CD4-positive, alpha-beta T cell treated with Interleukin-17A for 1 hour (primary cell): ENCODE measurements at regions not wholly inside any gene's neighbourhood (a gene's known extent, or its start where the extent isn't known, plus 50 kb on each side); places are given as distances from the start of the nearest gene placed in this dataset.

Source experiments
- DNase-seq: peaks from one replicate; pipeline ENCODE4 v3.0.0-alpha.2; 2020

- DNase-seq = no peak
These were observed 345.0 kb upstream of the ACVR2A start for GRCh38 chr2:147499785-147500184.

- no peak for DNase-seq
These were observed 349.1 kb upstream of the ACVR2A start for GRCh38 chr2:147495734-147496133.

- no peak for DNase-seq
These were observed 352.4 kb upstream of the ACVR2A start for GRCh38 chr2:147492471-147492870.

- DNase-seq = no peak
These were observed 353.3 kb upstream of the ACVR2A start for GRCh38 chr2:147491506-147491905.

GRCh38 chr2:147490401-147491261 is 354.2 kb upstream of the ACVR2A start:
- DNase-seq = peak; percentile 20

GRCh38 chr2:147488472-147488871 is 356.4 kb upstream of the ACVR2A start:
- DNase-seq = no peak

- no peak for DNase-seq
These were observed 356.9 kb upstream of the ACVR2A start for GRCh38 chr2:147487978-147488289.

- no peak for DNase-seq
These were observed 357.4 kb upstream of the ACVR2A start for GRCh38 chr2:147487286-147487977.

- DNase-seq = no peak
These were observed 359.5 kb upstream of the ACVR2A start for GRCh38 chr2:147485210-147485851.

GRCh38 chr2:147483911-147484310 is 360.9 kb upstream of the ACVR2A start:
- DNase-seq = no peak

GRCh38 chr2:147482916-147483669 is 361.7 kb upstream of the ACVR2A start:
- no peak for DNase-seq

GRCh38 chr2:147482111-147482895 is 362.5 kb upstream of the ACVR2A start:
- no peak for DNase-seq

GRCh38 chr2:147479358-147479757 is 365.5 kb upstream of the ACVR2A start:
- DNase-seq = no peak

- no peak for DNase-seq
These were observed 371.8 kb upstream of the ACVR2A start for GRCh38 chr2:147473075-147473474.

GRCh38 chr2:147471126-147471525 is 373.7 kb upstream of the ACVR2A start:
- no peak for DNase-seq

GRCh38 chr2:147469471-147469870 is 375.4 kb upstream of the ACVR2A start:
- DNase-seq = no peak

- no peak for DNase-seq
These were observed 375.9 kb upstream of the ACVR2A start for GRCh38 chr2:147468963-147469362.

GRCh38 chr2:147468349-147468748 is 376.5 kb upstream of the ACVR2A start:
- no peak for DNase-seq

- DNase-seq = no peak
These were observed 377.4 kb upstream of the ACVR2A start for GRCh38 chr2:147467441-147467840.

GRCh38 chr2:147464737-147465357 is 380.0 kb upstream of the ACVR2A start:
- DNase-seq = no peak

- DNase-seq = no peak
These were observed 380.8 kb upstream of the ACVR2A start for GRCh38 chr2:147463881-147464520.
